ENCODE measurements at regions not wholly inside any gene's neighbourhood (a gene's known extent, or its start where the extent isn't known, plus 50 kb on each side); places are given as distances from the start of the nearest gene placed in this dataset.

DNA sequence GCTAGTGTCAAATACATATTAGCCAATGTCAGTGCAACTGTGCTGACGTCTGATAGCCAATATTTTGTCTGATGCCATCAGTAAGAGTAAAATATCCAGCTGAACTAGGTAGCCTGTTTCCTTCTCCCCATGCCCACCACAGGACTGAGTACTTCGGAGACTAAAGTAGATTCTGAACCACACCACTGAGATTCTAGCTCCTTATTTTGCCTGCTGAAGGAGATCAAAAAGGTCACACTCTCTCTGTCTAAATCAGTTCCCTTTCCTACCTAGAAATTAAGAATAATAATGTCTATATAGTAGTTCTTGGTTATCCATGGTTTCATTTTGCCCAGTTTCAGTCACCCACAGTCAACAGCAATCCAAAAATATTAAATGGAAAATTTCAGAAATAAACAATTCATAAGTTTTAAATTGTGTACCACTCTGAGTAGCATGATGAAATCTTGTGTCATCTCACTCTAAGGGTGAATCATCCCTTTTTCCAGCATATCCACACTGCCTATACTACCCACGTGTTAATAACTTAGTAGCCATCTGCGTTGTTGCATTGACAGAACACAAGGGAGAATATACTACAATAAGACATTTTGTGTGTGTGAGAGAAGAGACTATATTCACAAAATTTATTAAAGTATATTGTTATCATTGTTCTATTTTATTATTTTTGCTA lies 1043.3 kb upstream of the PIK3C3 start:
- Histone ChIP-seq H3K9me3 (ENCODE audit: control insufficient read depth in 2 of 2, insufficient read depth in 1 of 2, low read length in 1 of 2) (no peaks in the 10 kb centered on the region), H3K27ac (ENCODE audit: low read depth in 1 of 2, low read length in 1 of 2) (no peak overlapping the region), H3K36me3 (ENCODE audit: control insufficient read depth in 2 of 2, insufficient read depth in 2 of 2, low read length in 1 of 2) (no peaks in the 10 kb centered on the region), H3K27me3 (ENCODE audit: control insufficient read depth in 2 of 2, insufficient read depth in 1 of 2, low read length in 1 of 2) (no peaks in the 10 kb centered on the region), H3K4me1 (ENCODE audit: control insufficient read depth in 2 of 2, insufficient read depth in 2 of 2, low read length in 2 of 2) (no peaks in the 10 kb centered on the region), H3K4me3 (ENCODE audit: low read length in 2 of 2) (no peak overlapping the region)
- DNase-seq (ENCODE audit: low read depth in 6 of 9, low spot score in 9 of 9): no peak
- 93% methylated on average over 4 of the region's 4 CpGs for WGBS

DNA sequence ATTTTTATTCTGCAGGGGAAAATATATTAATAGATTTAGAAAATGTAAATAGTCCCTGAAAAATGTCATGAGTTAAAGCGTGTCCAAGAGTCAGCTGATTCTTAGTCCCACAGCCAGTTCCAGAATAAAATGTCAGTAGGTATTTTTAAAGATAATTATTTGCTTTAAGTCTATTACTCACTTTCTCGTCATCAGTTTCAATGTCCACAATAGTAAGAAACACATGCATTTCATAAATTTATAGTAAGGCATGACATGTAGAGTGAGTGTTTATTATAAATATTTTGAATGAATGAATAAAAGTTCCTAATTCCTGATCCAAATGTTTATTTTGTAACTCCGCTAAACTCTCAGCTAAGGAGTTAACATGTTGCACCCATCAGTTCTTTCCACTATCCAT lies 1044.0 kb upstream of the PIK3C3 start:
- H3K27me3 ChIP-seq (ENCODE audit: control insufficient read depth in 2 of 2, insufficient read depth in 1 of 2, low read length in 1 of 2): no peaks in the 10 kb centered on the region
- DNase-seq (ENCODE audit: low read depth in 6 of 9, low spot score in 9 of 9): no peak
- WGBS: 98% methylated on average over 3 of the region's 3 CpGs

DNA sequence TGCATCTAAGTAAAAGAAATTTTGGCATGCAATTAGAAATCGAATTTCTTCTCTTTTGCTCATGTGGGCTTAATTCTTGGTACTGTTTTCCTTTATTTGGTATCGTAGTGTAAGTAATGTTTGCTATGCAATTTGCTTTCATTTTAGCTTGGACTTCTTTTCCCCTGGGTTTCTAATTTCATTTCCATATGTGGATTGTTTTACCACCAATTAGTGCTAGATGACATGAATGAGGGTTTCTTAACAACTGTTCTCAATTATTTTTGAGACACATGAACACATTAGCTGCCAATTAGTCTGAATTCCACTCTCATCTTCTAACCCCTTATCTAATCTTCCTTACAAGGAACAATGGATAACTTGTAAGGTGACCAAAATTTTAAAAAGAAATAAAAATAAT lies 1047.2 kb upstream of the PIK3C3 start:
- Histone ChIP-seq H3K36me3 (ENCODE audit: control insufficient read depth in 2 of 2, insufficient read depth in 2 of 2, low read length in 1 of 2) (no peaks in the 10 kb centered on the region), H3K9me3 (ENCODE audit: control insufficient read depth in 2 of 2, insufficient read depth in 1 of 2, low read length in 1 of 2) (no peaks in the 10 kb centered on the region), H3K27me3 (ENCODE audit: control insufficient read depth in 2 of 2, insufficient read depth in 1 of 2, low read length in 1 of 2) (no peaks in the 10 kb centered on the region), H3K4me3 (ENCODE audit: low read length in 2 of 2) (no peak overlapping the region), H3K4me1 (ENCODE audit: control insufficient read depth in 2 of 2, insufficient read depth in 2 of 2, low read length in 2 of 2) (no peaks in the 10 kb centered on the region), H3K27ac (ENCODE audit: low read depth in 1 of 2, low read length in 1 of 2) (no peak overlapping the region)
- 85% methylated on average over 2 of the region's 2 CpGs for WGBS
- DNase-seq (ENCODE audit: low read depth in 6 of 9, low spot score in 9 of 9): no peak

More for the DNA sequence above, 1044.0 kb upstream of the PIK3C3 start:
- Histone ChIP-seq H3K4me1 (ENCODE audit: control insufficient read depth in 2 of 2, insufficient read depth in 2 of 2, low read length in 2 of 2) (no peaks in the 10 kb centered on the region), H3K36me3 (ENCODE audit: control insufficient read depth in 2 of 2, insufficient read depth in 2 of 2, low read length in 1 of 2) (no peaks in the 10 kb centered on the region), H3K9me3 (ENCODE audit: control insufficient read depth in 2 of 2, insufficient read depth in 1 of 2, low read length in 1 of 2) (no peaks in the 10 kb centered on the region), H3K4me3 (ENCODE audit: low read length in 2 of 2) (no peak overlapping the region), H3K27ac (ENCODE audit: low read depth in 1 of 2, low read length in 1 of 2) (no peak overlapping the region)

DNA sequence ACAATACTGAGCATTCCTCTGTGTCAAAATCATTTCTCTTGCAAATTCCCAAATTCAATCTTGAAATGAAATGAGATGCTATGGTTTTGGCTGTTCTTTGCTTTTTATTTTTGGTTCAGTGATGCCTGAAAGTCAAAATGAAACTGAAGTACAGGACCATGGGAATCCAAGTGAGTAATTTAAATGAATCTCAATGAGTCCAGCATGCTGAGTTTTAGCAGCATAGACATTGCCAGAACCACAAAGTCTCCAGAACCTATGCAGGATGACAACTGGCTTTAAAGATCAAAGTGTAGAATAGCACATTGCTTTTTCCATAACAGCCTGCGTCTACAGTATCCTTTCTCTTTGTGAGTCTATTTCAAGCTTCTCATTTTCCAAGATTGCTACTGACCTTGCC lies 1050.7 kb upstream of the PIK3C3 start:
- Histone ChIP-seq H3K4me1 (ENCODE audit: control insufficient read depth in 2 of 2, insufficient read depth in 2 of 2, low read length in 2 of 2) (no peaks in the 10 kb centered on the region), H3K27me3 (ENCODE audit: control insufficient read depth in 2 of 2, insufficient read depth in 1 of 2, low read length in 1 of 2) (no peaks in the 10 kb centered on the region), H3K9me3 (ENCODE audit: control insufficient read depth in 2 of 2, insufficient read depth in 1 of 2, low read length in 1 of 2) (no peaks in the 10 kb centered on the region), H3K27ac (ENCODE audit: low read depth in 1 of 2, low read length in 1 of 2) (no peak overlapping the region), H3K4me3 (ENCODE audit: low read length in 2 of 2) (no peak overlapping the region), H3K36me3 (ENCODE audit: control insufficient read depth in 2 of 2, insufficient read depth in 2 of 2, low read length in 1 of 2) (no peaks in the 10 kb centered on the region)
- DNase-seq (ENCODE audit: low read depth in 6 of 9, low spot score in 9 of 9): peak in 1 of 9 donors; percentile 1
- 44% methylated on average over 1 of the region's 1 CpG for WGBS

DNA sequence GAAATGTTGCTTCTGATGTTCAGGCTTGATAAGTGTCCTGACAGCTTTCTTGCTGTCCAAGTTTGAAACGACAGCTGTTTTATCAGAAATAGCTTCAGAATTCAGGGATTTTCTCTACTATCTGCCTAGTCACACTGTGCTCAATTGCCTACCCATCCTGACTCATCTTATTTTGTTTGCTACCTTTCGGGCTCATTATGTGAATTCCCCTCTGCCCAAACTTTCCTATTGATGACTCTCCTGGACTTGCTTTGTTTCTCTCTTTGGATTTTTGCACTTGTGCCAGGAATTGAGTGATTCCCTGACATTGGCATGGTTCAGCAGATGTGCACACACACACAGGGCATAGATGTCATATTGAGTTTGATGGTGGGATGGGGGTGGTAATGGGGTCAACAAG lies 1052.6 kb upstream of the PIK3C3 start:
- 93% methylated on average over 2 of the region's 2 CpGs for WGBS
- H3K27ac ChIP-seq (ENCODE audit: low read depth in 1 of 2, low read length in 1 of 2): no peak overlapping the region
- H3K9me3 ChIP-seq (ENCODE audit: control insufficient read depth in 2 of 2, insufficient read depth in 1 of 2, low read length in 1 of 2): no peaks in the 10 kb centered on the region
- H3K4me1 ChIP-seq (ENCODE audit: control insufficient read depth in 2 of 2, insufficient read depth in 2 of 2, low read length in 2 of 2): no peaks in the 10 kb centered on the region
- no peak overlapping the region for H3K4me3 ChIP-seq (ENCODE audit: low read length in 2 of 2)
- no peaks in the 10 kb centered on the region for H3K27me3 ChIP-seq (ENCODE audit: control insufficient read depth in 2 of 2, insufficient read depth in 1 of 2, low read length in 1 of 2)
- no peak for DNase-seq (ENCODE audit: low read depth in 6 of 9, low spot score in 9 of 9)
- H3K36me3 ChIP-seq (ENCODE audit: control insufficient read depth in 2 of 2, insufficient read depth in 2 of 2, low read length in 1 of 2): no peaks in the 10 kb centered on the region

DNA sequence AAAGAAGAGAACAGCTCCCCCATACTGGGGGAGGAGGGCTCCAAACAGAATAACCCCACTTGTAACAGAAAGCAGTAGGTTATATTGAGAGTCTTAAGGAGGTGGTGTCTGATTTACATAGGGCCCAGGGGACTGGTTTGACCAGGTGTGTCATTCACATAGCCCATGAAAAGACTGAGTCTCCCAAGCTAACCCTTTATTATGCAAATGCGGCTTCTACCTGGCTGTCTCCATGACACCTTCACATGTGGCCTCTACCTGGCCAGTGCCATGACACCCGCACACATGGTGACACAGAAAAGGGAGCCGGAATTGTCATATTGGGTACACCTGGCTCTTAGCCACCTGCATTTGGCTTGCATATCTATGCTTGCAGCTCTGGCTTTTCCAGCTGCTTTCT lies 1057.2 kb upstream of the PIK3C3 start:
- Histone ChIP-seq H3K36me3 (ENCODE audit: control insufficient read depth in 2 of 2, insufficient read depth in 2 of 2, low read length in 1 of 2) (no peaks in the 10 kb centered on the region), H3K4me3 (ENCODE audit: low read length in 2 of 2) (no peak overlapping the region), H3K27ac (ENCODE audit: low read depth in 1 of 2, low read length in 1 of 2) (no peak overlapping the region), H3K4me1 (ENCODE audit: control insufficient read depth in 2 of 2, insufficient read depth in 2 of 2, low read length in 2 of 2) (no peaks in the 10 kb centered on the region), H3K27me3 (ENCODE audit: control insufficient read depth in 2 of 2, insufficient read depth in 1 of 2, low read length in 1 of 2) (no peaks in the 10 kb centered on the region), H3K9me3 (ENCODE audit: control insufficient read depth in 2 of 2, insufficient read depth in 1 of 2, low read length in 1 of 2) (peaks cover 0 to 6% of the 10 kb centered on the region in 2 donors)
- no peak for DNase-seq (ENCODE audit: low read depth in 6 of 9, low spot score in 9 of 9)
- WGBS: 95% methylated on average over 3 of the region's 3 CpGs

DNA sequence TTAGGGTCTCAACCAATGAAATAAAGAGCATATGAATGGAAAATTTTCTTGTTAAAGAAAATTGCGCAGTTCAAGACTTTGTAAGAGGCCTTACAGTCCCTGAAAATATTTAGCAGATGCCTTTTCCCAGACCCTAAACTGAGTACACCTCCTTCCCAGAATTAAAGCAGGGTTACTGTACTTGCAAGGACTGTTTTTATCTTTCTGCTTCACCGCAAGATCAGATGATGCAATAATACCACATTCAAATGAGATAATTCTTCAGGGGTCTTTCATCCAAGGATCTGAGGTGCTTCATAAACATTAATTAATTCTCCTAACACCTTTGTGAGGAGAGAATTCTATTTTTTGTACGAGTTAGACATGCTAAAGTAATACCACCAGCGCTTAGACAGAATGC lies 1071.8 kb upstream of the PIK3C3 start:
- Histone ChIP-seq H3K4me3 (ENCODE audit: low read length in 2 of 2) (no peak overlapping the region), H3K27me3 (ENCODE audit: control insufficient read depth in 2 of 2, insufficient read depth in 1 of 2, low read length in 1 of 2) (no peaks in the 10 kb centered on the region), H3K4me1 (ENCODE audit: control insufficient read depth in 2 of 2, insufficient read depth in 2 of 2, low read length in 2 of 2) (no peaks in the 10 kb centered on the region), H3K9me3 (ENCODE audit: control insufficient read depth in 2 of 2, insufficient read depth in 1 of 2, low read length in 1 of 2) (no peaks in the 10 kb centered on the region), H3K27ac (ENCODE audit: low read depth in 1 of 2, low read length in 1 of 2) (no peak overlapping the region), H3K36me3 (ENCODE audit: control insufficient read depth in 2 of 2, insufficient read depth in 2 of 2, low read length in 1 of 2) (no peaks in the 10 kb centered on the region)
- DNase-seq (ENCODE audit: low read depth in 6 of 9, low spot score in 9 of 9): no peak
- 83% methylated on average over 4 of the region's 4 CpGs for WGBS

DNA sequence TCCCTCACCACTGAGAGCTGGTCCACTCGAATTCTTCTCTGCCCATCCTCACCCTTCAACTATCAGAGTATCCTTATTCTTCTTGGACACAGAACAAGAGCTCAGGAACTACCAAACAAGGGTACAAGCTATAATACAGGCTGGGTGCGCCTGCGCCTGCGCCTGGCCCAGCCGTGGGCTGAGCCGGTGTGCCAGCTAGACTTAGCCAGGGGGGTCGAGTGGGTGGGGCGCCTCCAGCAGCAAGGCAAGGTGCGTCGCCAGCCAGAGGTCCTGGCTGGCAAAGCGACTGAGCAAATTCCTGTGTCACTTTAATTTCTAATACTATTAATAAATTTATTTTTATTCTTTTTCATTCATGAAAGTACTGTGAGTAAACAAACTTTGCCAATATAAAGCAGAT lies 1072.6 kb upstream of the PIK3C3 start:
- H3K9me3 ChIP-seq (ENCODE audit: control insufficient read depth in 2 of 2, insufficient read depth in 1 of 2, low read length in 1 of 2): no peaks in the 10 kb centered on the region
- no peaks in the 10 kb centered on the region for H3K4me1 ChIP-seq (ENCODE audit: control insufficient read depth in 2 of 2, insufficient read depth in 2 of 2, low read length in 2 of 2)
- DNase-seq (ENCODE audit: low read depth in 6 of 9, low spot score in 9 of 9): no peak
- H3K27ac ChIP-seq (ENCODE audit: low read depth in 1 of 2, low read length in 1 of 2): no peak overlapping the region
- 90% methylated on average over 11 of the region's 11 CpGs for WGBS
- H3K4me3 ChIP-seq (ENCODE audit: low read length in 2 of 2): no peak overlapping the region
- H3K36me3 ChIP-seq (ENCODE audit: control insufficient read depth in 2 of 2, insufficient read depth in 2 of 2, low read length in 1 of 2): no peaks in the 10 kb centered on the region
- H3K27me3 ChIP-seq (ENCODE audit: control insufficient read depth in 2 of 2, insufficient read depth in 1 of 2, low read length in 1 of 2): no peaks in the 10 kb centered on the region

DNA sequence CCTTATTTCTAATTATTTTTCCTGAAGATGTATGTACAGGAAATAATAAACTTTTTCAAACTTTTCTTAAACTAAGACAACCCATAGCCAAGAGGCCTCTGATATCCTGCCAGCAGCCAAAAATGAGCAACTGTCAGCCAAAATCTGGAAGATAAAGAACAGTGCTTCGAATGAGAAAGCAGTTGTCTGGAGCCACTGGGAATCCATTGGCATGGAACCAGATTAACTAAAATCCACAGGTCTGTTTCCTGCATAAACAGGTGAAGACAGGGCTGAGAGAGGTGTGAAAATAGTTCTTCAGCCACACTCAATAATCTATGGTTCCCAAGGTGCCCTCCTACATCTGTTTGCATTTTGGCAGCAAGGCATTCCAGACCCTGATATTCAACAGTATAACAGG lies 1076.7 kb upstream of the PIK3C3 start:
- 69% methylated on average over 1 of the region's 1 CpG for WGBS
- Histone ChIP-seq H3K27me3 (ENCODE audit: control insufficient read depth in 2 of 2, insufficient read depth in 1 of 2, low read length in 1 of 2) (no peaks in the 10 kb centered on the region), H3K27ac (ENCODE audit: low read depth in 1 of 2, low read length in 1 of 2) (no peak overlapping the region), H3K9me3 (ENCODE audit: control insufficient read depth in 2 of 2, insufficient read depth in 1 of 2, low read length in 1 of 2) (no peaks in the 10 kb centered on the region), H3K36me3 (ENCODE audit: control insufficient read depth in 2 of 2, insufficient read depth in 2 of 2, low read length in 1 of 2) (no peaks in the 10 kb centered on the region), H3K4me3 (ENCODE audit: low read length in 2 of 2) (no peak overlapping the region), H3K4me1 (ENCODE audit: control insufficient read depth in 2 of 2, insufficient read depth in 2 of 2, low read length in 2 of 2) (no peaks in the 10 kb centered on the region)
- no peak for DNase-seq (ENCODE audit: low read depth in 6 of 9, low spot score in 9 of 9)

DNA sequence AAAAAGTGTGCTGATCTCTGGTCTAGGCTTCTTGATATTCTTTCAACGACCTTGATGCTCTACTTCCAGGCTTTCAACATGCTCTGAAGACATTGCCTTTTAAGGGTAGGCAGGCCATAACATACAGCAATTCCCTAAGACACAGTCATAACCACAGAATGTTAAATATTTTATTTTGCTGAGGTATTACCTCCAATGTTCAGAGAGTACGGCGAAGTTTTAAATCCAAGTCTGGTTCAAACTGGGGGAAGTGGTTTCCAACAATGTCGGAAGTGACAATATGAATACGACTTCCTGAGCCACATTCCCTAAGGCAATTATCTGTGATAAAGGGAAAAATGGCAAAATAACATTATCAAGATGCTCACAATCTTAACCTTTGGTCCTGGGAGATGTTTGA lies 1077.9 kb upstream of the PIK3C3 start:
- Histone ChIP-seq H3K9me3 (ENCODE audit: control insufficient read depth in 2 of 2, insufficient read depth in 1 of 2, low read length in 1 of 2) (no peaks in the 10 kb centered on the region), H3K36me3 (ENCODE audit: control insufficient read depth in 2 of 2, insufficient read depth in 2 of 2, low read length in 1 of 2) (no peaks in the 10 kb centered on the region), H3K27me3 (ENCODE audit: control insufficient read depth in 2 of 2, insufficient read depth in 1 of 2, low read length in 1 of 2) (no peaks in the 10 kb centered on the region), H3K4me1 (ENCODE audit: control insufficient read depth in 2 of 2, insufficient read depth in 2 of 2, low read length in 2 of 2) (no peaks in the 10 kb centered on the region), H3K4me3 (ENCODE audit: low read length in 2 of 2) (no peak overlapping the region), H3K27ac (ENCODE audit: low read depth in 1 of 2, low read length in 1 of 2) (no peak overlapping the region)
- WGBS: 83% methylated on average over 5 of the region's 5 CpGs
- no peak for DNase-seq (ENCODE audit: low read depth in 6 of 9, low spot score in 9 of 9)

Data from thymus (tissue), 11 donors.